ENCODE measurements at regions not wholly inside any gene's neighbourhood (a gene's known extent, or its start where the extent isn't known, plus 50 kb on each side); places are given as distances from the start of the nearest gene placed in this dataset.
"Not testable (repeated sequence)": the region's sequence is repeated elsewhere in the genome, so short reads cannot be mapped to it uniquely, and the experiment has no call there.

DNA sequence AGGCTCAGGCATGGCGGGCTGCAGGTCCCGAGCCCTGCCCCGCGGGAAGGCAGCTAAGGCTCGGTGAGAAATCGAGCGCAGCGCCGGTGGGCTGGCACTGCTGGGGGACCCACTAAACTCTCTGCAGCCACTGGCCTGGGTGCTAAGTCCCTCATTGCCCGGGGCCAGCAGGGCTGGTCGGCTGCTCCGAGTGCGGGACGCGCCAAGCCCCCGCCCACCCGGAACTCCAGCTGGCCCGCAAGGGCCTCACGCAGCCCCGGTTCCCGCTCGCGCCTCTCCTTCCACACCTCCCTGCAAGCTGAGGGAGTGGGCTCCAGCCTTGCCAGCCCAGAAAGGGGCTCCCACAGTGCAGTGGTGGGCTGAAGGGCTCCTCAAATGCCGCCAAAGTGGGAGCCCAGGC, 321.4 kb upstream of the KCND2 start:
- DNase-seq, result not testable (repeated sequence)

DNA sequence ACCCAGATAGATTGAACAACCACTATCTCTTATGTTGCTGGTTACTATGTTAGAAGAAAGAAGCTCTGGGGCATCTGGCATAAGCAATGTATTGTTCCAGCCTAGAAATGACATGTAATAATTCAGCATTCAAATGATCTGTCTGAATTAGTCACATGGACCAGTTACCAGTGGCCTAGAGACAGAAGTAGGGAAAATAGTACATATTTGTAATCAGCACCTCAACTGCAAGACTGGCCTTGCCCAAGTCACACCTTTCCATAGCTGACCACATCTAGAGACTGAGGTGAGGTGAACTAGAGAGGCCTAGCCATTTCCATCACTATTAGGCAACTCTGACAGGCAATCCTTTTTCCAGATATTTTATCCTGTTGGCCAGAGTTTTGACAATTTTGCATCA, 315.6 kb upstream of the KCND2 start:
- DNase-seq, result no peak

DNA sequence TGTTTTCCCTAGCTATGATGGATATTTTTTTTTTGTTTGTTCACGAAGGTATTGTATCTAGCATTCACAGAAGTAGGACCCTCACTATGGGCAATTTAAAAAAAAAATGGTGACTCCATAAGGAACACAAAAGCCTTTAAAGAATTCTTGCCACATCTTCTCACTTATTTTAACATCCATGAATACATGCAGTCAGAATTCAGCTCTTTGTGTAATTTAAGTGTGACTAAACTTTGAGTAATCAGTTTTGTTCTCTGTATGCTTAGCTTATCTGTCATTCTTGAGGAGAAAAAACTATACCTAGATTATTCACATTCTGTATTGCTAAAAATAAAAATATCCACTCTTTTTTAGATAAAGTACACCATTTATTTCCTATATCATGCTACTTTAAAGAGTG, 313.2 kb upstream of the KCND2 start:
- DNase-seq, result no peak

DNA sequence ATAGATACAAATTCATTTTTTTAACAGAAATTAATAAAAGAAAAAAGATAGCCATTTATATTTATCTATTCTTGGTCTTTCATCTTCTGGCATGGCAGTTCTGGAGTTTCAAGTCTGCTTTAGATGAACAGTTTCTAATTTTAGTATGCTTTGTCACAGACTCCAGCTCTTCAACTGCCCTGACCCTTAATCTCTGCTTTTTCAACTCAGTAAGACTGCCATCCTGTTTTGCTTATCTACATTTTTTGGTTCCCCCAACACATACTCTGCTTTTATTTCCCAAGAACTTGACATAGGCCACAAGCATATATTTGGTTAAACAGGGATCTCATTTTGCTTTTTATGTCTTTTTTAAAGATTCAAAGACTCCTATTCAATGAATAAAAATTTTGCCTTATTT, 309.3 kb upstream of the KCND2 start:
- no peak for DNase-seq

DNA sequence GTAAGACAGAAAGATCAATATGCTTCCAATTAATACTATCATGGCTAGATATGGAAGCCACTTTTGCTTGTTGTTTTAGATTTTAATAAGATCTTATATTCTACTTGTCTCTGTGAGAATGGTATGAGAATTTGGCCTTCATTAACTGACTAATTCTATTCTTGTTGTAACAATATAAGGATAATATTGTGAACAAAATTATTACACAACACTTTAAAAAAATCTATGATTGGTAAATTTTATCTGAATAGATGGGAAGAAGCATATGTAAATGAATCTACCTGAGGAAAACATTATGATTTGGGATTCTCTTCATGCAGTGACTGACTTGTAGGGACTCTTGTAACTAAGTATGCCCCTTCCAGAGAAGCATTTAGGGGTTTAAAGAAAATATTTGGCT, 308.9 kb upstream of the KCND2 start:
- DNase-seq, result no peak

DNA sequence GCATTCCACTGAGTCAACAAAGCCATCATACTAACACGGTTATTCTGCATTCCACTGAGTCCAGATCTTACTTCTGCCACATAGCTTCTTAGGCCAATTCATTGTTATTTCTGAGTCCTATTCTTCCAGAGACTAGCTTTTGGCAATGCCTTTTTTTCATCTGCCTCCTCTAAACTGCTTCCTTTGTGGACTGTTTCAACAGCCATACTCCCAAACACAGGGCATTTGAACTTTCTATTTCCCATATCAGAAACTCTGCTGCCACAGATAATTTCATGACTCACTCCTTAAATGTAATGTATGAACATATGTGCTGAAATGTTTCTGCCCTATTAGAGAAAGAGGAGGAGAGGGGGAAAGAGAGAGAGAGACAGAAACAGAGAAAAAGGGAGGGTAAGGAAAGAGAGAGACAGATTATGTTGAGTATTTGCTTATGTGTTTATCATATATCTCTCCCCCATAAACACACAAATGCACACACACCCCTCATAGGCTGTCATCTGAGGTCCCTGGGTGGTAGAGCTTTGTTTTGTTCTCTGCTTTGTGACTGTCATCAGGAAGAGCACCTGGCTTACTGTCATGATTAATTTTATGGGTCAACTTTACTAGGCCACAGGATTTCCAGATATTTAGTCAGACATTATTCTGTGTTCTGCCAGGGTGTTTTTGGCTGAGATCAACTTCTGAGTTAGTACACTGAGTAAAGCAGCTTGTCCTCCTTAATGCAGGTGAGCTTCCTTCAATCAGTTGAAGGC, 308.0 kb upstream of the KCND2 start:
- DNase-seq, result no peak

DNA sequence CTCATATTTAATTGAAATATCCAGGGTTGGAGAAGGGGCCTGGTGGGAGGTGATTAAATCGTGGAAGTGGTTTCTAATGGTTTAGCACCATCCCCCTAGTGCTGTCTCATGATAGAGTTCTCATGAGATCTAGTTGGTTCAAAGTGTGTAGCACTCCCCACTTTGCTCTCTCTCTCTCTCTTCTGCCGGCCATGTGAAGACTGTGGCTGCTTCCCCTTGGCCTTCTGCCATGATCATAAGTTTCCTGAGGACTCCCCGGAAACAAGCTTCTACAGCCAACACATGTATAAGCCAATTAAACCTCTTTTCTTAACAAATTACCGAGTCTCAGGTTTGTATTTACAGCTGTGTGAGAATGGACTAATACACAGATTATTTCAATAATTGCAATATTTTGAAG, 305.8 kb upstream of the KCND2 start:
- no peak for DNase-seq

DNA sequence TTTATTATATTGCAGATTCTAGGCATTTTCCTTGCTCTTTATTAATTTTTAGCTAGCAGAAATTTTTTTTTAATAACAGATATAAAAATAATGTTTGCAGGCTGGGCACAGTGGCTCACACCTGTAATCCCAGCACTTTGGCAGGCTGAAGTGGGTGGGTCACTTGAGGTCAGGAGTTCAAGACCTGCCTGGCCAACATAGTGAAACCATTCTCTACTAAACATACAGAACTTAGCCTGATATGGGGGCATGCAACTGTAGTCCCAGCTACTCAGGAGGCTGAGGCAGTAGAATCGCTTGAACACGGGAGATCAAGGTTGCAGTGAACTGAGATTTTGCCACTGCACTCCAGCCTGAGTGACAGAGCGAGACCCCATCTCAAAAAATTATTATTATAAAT, 304.6 kb upstream of the KCND2 start:
- DNase-seq, result not testable (repeated sequence)

DNA sequence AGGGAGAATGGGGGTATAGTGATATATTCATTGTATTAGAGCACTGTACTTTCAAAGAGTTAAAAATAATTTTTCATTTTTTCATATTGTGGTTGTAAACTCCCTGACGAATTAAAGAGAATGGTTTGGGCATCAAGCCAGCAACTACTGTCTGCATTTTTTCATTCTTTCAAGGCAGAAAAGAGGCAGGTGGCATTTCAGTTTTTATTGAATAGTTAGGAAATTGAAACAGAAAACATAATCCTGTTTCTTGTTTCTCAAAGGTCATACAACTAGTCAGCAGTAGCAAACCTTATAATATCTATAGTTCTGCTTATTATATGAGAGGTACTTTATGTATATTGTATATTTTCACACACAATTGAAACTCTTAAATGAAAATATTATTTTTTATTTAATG, 303.9 kb upstream of the KCND2 start:
- no peak for DNase-seq

DNA sequence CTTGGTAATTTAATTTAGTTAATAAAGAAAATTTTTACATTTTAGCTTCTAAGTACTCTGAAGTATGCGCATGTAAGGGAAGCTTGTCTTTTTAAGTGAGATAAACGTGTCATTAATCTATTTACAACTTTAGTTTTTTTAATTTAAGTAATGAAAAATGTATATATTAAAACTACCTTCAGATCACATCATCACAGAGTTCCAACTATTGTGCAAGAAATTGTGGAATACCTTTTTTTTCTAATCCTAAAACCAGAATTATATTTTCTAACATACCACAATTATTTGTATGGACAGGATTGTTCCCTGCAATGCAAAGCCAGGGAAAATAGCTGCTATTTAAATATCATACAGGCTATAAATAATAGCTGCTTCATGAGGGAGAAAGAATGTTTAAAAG, 303.2 kb upstream of the KCND2 start:
- DNase-seq, result no peak

DNA sequence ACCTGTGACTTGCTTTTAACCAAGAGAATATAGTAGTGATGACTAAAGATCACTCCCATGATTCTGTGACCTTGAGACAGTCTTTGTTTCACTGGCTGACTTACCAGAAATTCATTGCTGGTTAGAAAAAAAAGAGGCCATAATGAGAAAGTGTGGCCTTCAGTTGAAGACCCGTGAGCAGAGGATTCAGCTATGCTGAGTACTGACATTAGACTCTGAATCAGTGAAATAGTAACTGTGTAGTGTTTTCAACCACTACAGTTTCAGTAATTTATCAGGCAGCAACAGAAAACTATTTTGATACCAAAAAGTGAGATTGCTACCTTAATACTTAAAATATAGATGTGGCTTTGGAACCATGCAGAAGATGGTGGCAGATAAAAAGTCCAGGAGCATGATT, 298.0 kb upstream of the KCND2 start:
- DNase-seq, result no peak

DNA sequence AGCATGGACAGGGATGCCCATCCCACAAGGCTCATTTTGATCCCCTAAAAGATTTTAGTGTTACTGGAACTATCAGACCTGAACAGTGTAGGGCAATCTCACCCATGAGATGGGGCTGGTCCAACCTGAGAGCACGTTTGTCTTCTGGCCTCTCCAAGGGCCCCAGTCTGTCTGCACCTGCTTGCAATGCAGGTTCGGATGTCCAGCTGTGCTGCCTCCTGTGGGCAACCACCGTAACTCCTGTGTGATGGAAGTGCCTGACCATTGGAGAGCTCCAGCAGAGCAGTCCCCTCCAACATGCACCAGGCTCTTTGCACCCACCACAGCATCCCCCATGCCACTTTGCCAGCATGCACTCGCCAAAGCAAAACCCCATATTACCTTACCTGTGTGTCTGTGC, 290.1 kb upstream of the KCND2 start:
- DNase-seq, result no peak

DNA sequence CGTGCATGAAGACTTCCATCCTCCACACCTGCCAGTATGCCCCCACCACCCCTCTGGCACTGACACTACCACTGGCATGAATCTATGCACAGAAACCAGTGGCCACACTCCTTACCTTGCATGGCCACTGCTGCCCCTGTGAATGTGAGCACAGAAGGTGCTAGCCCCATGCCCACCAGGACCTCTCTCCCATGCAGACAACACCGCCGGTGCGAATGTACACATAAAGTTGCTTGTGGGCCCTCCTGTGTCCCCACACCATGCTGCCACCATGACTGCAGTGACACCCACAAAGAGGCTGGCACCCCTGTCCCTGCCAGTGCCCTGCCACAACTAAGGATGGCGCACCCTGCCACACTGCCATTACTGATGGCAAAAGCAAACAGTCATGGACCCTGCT, 289.5 kb upstream of the KCND2 start:
- DNase-seq, result no peak

DNA sequence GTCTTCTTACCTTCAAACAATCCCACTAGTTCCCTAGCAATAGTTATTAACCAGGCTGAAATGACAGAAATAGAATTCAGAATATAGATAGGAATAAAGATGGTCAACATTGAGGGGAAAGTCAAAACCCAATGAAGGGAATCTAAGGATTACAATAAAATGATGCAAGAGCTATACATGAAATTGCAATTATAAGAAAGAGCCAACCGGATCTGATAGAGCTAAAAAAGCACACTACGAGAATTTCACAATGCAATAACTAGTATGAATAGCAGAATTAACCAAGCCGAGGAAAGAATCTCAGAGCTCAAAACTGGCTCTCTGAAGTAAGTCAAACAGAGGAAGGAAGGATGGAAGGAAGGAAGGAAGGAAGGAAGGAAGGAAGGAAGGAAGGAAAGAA, 288.7 kb upstream of the KCND2 start:
- no peak for DNase-seq

DNA sequence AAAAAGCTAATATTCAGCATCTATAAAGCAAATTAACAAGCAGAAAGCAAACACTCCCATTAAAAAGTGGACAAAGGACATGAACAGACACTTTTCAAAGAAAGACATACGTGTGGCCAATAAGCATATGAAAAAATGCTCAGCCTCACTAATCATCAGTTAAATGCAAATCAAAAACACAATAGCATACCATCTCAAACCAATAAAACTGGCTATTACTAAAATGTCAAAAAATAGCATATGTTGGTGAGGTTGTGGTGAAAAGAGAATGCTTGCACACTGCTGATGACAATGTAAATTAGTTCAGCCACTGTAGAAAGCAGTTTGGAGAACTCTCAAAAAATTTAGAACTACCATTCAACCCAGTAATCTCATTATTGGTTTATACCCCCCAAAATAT, 284.6 kb upstream of the KCND2 start:
- DNase-seq, result no peak

DNA sequence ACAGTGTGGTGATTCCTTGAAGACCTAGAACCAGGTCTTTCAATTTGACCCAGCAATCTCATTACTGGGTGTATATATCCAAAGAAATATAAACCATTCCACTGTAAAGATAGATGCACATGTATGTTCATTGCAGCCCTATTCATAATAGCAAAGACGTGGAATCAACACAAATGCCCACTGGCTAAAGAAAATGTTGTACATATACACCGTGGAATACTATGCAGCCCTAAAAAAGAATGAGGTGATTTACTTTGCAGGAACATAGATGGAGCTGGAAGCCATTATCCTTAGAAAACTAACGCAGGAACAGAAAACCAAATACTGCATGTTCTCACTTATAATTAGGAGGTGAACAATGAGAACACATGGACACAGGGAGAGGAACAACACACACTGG, 278.0 kb upstream of the KCND2 start:
- DNase-seq, result no peak

DNA sequence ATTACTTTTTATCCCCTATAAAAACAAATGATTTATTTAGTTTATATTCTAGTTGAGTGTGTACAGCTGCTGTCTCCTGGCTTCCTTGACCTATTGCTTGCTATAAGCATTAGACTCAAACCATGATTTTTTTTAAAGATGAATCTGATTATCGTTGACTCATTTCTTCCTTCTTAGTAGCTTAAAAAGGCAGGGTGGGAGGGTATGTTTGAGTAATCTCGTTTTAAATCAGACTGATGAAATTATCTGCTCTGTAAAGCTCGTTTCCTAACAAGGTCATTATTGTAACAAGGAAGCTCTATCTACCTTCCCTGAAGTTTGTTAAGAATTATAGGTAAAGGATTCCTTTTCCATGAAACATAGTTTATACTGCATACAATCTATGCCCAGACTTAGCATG, 276.3 kb upstream of the KCND2 start:
- no peak for DNase-seq

DNA sequence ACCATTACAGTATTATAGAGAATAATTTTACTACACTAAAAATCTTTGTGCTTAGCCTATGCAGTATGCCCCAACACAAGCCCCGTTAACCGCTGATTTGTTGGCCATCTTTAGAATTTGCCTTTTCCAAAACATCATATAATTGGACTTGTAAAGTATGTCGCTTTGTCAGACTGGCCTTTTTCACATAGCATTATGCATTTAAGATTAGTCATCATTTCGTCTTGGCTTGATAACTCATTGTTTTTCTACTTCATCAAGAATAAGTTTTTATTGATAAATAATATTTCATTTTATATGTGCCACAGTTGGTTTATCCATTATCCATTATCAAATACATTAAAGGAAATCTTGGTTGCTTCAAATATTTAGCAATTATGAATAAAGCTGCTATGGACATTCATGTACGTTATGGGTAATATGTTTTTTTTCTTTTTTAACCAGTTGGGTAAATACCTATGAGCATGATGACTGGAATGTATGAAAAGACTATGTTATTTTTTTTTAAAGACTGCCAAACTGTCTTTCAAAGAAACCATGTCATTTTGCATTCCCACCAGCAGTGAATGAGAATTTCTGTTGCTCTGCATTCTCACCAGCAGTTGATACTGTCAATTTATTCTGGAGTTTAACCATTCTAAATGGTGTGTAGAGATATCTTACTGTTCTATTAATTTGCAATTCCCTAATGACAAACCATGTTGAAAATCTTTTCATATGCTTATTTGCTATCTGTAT, 273.1 kb upstream of the KCND2 start:
- DNase-seq, result no peak

DNA sequence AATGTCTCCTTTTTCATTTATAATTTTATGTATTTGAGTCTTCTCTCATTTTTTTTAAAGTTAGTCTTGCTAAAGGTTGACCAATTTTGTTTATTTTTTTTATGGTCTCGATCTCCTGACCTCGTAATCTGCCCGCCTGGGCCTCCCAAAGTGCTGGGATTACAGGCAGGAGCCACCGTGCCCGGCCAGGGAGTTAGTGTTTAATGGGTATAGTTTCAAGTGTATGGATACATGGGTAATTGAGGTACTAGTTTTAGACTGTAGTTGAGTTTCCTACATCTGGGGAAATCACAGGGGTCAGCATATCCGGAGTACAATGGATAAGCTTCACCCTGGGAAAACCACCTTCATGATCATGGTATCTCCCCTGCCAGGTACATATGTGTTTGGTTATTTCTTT, 267.3 kb upstream of the KCND2 start:
- no peak for DNase-seq

DNA sequence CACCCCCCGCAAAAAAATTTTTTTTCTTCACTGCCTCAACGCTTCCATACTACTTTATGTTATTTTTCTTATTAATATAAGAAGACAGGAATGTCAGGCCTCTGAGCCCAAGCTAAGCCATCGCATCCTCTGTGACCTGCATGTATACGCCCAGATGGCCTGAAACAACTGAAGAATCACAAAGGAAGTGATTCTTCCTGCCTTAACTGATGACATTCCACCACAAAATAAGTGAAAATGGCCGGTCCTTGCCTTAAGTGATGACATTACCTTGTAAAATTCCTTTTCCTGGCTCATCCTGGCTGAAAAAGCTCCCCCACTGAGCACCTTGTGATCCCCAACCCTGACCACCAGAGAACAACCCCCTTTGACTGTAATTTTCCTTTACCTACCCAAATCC, 258.7 kb upstream of the KCND2 start:
- DNase-seq, result not testable (repeated sequence)

DNA sequence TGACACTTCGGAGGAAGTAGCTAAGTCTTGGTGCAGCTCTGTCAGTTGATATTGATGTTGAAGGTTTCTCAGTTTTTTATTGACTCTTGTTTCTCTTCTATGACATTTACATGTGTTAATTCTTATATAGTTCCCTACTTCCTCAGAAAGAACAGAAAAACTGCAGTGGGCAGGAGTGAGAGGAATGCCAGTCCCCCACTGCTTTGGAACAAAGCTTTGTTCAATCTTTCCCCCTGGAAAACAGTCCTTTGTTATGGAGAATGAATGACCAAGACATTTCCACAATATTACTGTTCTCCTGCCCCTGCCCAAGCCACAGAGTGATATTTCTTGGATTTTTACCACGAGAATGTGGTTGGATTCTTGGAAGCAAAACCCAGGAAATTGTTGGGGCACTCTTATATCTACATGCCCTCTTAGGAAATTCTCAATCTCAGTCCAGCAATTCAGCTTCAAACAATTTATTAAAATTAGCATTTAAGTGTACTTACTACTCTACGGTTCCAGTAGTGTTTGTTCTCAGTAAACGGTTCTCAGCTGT, 258.0 kb upstream of the KCND2 start:
- no peak for DNase-seq

DNA sequence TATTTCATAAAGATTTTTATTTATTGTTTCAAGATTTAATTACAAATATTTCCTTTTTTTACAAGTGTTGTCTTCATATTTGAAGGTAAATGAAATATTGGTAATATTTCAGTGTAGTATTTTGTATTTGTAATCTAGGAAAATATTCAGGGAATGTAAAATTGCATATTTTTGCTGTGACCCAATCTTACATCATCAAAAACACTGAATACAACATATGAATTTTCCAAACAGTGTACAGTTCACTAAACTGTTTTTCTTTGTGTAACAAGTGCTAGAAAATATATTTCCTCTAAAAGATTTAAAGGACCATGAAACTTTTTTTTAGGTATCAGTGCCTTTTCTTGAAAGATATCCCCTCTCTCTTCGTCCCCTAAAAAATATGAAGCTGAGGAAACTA, 251.9 kb upstream of the KCND2 start:
- DNase-seq, result no peak

DNA sequence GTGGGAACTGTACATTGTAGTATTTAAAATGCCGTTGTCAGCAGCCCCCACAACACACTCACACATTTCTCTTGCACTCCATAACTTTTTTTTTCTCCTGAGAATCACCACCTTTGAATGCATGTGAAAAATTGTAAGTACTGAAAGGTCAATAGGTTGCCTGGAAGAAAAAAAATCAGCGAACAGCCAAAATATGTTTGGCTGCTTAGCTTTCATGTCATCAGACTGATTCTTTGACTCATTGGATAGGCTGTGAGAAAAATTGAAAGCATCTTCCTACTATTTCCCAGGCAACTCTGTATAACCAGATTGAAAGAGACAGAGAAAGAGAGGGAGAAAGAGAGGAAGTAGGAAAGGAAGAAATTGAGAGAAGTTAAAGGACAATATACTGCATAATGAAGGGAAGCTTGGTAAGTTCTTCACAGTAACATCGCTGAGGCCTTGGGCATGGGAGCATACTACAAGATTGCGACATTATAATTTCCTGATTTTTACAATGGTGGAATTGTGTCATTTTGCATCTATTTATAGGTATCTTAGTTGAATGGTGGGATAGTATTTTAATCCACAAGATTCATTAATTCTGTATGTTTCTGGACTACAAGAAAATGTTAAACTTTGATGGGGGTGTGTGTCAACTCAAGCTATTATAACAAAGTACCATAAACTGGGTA, 249.3 kb upstream of the KCND2 start:
- DNase-seq, result no peak

DNA sequence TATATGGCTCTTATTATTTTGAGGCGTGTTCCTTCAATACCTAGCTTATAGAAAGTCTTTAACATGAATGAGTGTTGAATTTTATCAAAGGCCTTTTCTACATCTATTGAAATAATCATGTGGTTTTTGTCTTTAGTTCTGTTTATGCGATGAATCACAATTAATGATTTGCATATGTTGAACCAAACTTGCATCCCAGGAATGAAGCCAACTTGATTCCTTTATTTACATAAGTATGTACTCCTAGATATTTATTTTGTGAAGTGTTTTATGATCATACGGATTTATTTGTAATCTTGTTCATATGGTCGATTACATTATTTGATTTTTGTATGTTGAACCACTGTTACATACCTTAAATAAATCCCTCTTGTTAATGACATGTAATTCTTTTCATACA, 244.3 kb upstream of the KCND2 start:
- DNase-seq, result no peak
